HFF-Myc (cell line): ENCODE measurements at regions not wholly inside any gene's neighbourhood (a gene's known extent, or its start where the extent isn't known, plus 50 kb on each side); places are given as distances from the start of the nearest gene placed in this dataset.

Experiments used
- DNase-seq: peaks from one replicate; pipeline ENCODE4 v3.0.0-alpha.2; 2011; ENCODE audit warnings: low read depth; ENCODE audit errors: extremely low read depth
- H3K4me3 ChIP-seq: replicated peaks from 2 replicates; pipeline ENCODE4 v1.5.1; 2011; ENCODE audit warnings: low read depth, mild to moderate bottlenecking, control low read depth, low read length
- CTCF ChIP-seq: IDR thresholded peaks from 2 replicates; pipeline ENCODE4 v1.5.1; 2012; ENCODE audit warnings: mild to moderate bottlenecking, low read depth, low read length, control low read depth; ENCODE audit errors: missing control alignments

DNA sequence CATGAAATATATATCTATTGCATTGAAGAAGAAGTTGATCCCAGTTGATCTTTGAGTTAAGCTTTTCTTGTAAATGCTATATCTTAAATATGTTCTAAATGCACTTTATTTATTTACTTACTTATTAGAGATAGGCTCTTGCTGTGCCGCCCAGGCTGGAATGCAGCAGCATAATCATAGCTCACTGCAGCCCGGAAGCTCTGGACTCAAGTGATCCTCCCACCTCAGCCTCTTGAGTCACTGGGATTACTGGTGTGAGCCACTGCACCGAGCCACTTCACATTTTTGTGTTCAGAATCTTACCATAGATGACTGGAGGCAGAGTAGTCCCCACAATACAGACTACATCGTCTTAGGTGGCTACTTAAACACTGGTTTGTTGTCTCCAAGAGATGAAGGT lies 324.3 kb upstream of the SLIT2 start:
- TF ChIP-seq CTCF: no peak
- no peak overlapping the region for H3K4me3 ChIP-seq
- no peak for DNase-seq

DNA sequence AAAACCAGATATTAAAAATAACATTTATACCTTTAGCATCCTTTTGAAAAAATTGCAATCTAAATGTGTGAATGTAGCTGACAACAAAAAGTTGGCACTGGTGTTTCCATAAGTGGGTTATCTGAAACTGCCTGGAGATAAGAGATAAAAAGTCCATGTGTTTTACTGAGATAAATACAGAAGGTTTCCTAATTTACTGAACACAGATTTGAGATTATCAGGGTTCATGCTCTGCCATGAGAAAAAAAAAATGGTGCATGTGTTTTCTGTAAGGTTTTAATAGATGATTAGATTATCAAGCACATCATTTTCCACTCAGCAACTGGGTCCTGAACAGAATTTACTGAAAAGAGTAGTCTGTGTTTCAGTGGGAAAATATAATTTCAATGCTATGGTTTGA lies 326.2 kb upstream of the SLIT2 start:
- no peak for TF ChIP-seq CTCF
- H3K4me3 ChIP-seq: no peak overlapping the region
- DNase-seq: no peak

- no peak for TF ChIP-seq CTCF
- no peak overlapping the region for H3K4me3 ChIP-seq
- no peak for DNase-seq
Observed at GRCh38 chr4:19924761-19925160, 326.9 kb upstream of the SLIT2 start.

DNA sequence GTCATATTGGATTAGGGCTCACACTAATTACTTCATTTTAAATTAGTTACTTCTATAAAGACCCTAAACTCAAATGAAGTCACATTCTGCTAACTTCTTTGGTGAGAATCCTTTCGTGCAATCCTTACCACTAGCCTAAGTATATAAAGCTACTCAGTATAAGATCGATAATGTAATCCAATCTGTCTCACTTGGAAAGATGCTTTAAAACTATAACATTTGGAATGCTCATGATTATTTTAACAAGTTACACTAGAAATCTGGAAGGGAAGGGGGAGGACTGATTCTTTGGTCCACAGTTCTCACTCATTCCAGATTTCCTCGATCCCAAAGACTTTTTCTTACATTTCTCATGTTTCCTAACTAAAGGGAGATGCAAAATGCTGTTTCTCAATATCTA lies 336.4 kb upstream of the SLIT2 start:
- no peak overlapping the region for H3K4me3 ChIP-seq
- DNase-seq: no peak
- TF ChIP-seq CTCF: no peak

DNA sequence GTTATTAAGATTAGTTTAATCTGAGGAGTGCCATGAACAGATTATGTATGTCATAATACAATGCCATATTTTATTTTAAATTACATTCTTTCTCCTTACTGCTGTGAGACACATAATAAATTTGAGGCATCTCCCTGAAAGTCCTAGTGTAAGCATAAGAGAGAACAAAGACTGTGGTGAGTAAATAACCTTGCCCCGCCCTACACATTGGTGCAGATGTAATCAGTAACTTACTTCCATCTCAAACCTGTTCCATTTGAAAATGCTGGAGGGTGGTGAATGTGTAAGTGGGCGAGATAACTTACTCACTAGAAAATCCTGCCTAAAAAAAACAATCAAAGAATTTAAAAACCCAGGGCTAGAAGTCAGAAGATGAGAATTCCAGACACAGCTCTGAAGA lies 338.1 kb upstream of the SLIT2 start:
- TF ChIP-seq CTCF: no peak
- DNase-seq: no peak
- no peak overlapping the region for H3K4me3 ChIP-seq

DNA sequence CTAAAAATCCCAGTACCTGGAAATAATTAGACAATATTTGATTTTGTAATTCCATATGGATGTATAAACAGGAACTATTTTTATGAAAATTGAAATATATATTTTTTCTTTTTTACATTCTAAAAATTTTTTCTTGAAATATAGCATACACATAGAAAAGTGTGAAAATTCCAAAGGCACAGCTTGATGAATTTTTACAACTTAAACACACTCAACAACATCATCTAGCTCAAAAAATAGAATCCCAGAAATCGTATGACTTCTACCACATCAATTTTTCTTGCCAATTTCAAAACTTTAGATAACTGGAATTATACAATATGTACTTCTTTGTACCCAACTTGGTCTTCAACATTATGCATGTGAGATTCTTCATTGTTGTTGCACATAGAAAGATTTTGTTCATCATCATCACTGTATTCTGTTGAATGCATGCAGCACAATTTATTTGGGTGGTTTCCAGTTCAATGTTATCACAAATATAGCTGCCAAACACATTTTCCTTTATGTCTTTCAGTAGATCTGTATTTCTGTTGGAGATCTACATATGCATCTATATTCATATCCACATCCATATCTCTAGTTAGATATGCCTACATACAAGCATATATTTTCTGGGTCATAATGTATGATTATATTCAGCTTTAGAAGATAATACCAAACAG lies 340.7 kb upstream of the SLIT2 start:
- TF ChIP-seq CTCF: no peak
- no peak overlapping the region for H3K4me3 ChIP-seq
- DNase-seq: no peak

GRCh38 chr4:19905024-19905423 lies 346.7 kb upstream of the SLIT2 start:
- H3K4me3 ChIP-seq: no peak overlapping the region
- DNase-seq: no peak

More at GRCh38 chr4:19905024-19905423, 346.7 kb upstream of the SLIT2 start:
- TF ChIP-seq CTCF: no peak
